Fibroblast of lung (primary cell): ENCODE measurements at regions not wholly inside any gene's neighbourhood (a gene's known extent, or its start where the extent isn't known, plus 50 kb on each side); places are given as distances from the start of the nearest gene placed in this dataset.

Experiments used
- DNase-seq, 2 donors: peaks; one replicate each; pipeline versions ENCODE4 v3.0.0 to v3.0.0-alpha.2; 2010; ENCODE audit warnings: low read depth in 2 of 2
- H2AFZ ChIP-seq: 2 replicates; pipeline ENCODE4 v1.5.1; 2012; ENCODE audit warnings: low read length, control low read depth, inconsistent platforms
- H3K27ac ChIP-seq: 2 replicates; pipeline ENCODE4 v1.5.1; 2011; ENCODE audit warnings: low read length, control low read depth; ENCODE audit not compliant: insufficient read depth
- H3K27me3 ChIP-seq: 2 replicates; pipeline ENCODE4 v1.5.1; 2011; ENCODE audit warnings: mild to moderate bottlenecking, low read length; ENCODE audit not compliant: control insufficient read depth, insufficient read depth
- H3K36me3 ChIP-seq: 2 replicates; pipeline ENCODE4 v1.5.1; 2011; ENCODE audit warnings: low read length; ENCODE audit not compliant: control insufficient read depth, insufficient read depth
- H3K4me1 ChIP-seq: 2 replicates; pipeline ENCODE4 v1.5.1; 2011; ENCODE audit warnings: low read length; ENCODE audit not compliant: control insufficient read depth, insufficient read depth; ENCODE audit errors: extremely low read depth
- H3K4me2 ChIP-seq: 2 replicates; pipeline ENCODE4 v1.5.1; 2011; ENCODE audit warnings: low read length, control low read depth; ENCODE audit not compliant: insufficient read depth; ENCODE audit errors: extremely low read depth
- H3K4me3 ChIP-seq, 4 experiments: fragments of 200-600 bp in 1 of 4; sonication (generic) in 1 of 4; replicated peaks in 1 of 4; 2 replicates each; pipeline ENCODE4 v1.5.1; 2011 to 2016; ENCODE audit warnings: low read length in 4 of 4, low read depth in 3 of 4, mild to moderate bottlenecking in 3 of 4, control low read depth in 2 of 4, inconsistent platforms in 1 of 4, mixed read lengths in 1 of 4; ENCODE audit not compliant: insufficient read depth in 1 of 4; ENCODE audit errors: control extremely low read depth in 1 of 4
- H3K79me2 ChIP-seq: 2 replicates; pipeline ENCODE4 v1.5.1; 2012; ENCODE audit warnings: mild to moderate bottlenecking, low read length, inconsistent platforms; ENCODE audit not compliant: control insufficient read depth, insufficient read depth
- H3K9ac ChIP-seq: 2 replicates; pipeline ENCODE4 v1.5.1; 2011; ENCODE audit warnings: mild to moderate bottlenecking, low read length, control low read depth; ENCODE audit not compliant: insufficient read depth
- H3K9me3 ChIP-seq: 2 replicates; pipeline ENCODE4 v1.5.1; 2012; ENCODE audit warnings: low read depth, low read length; ENCODE audit not compliant: control insufficient read depth, insufficient read depth
- H4K20me1 ChIP-seq: 2 replicates; pipeline ENCODE4 v1.5.1; 2011; ENCODE audit warnings: low read length; ENCODE audit not compliant: control insufficient read depth, insufficient read depth; ENCODE audit errors: extremely low read depth
- CTCF ChIP-seq, 2 donors: IDR thresholded peaks in 1 of 2; conservative IDR thresholded peaks in 1 of 2; 1 replicate in 1 of 2; 2 replicates in 1 of 2; pipeline ENCODE4 v1.5.1; 2011 to 2012; ENCODE audit warnings: low read length in 2 of 2, control low read depth in 1 of 2, inconsistent platforms in 1 of 2, low read depth in 1 of 2, mild to moderate bottlenecking in 1 of 2
- EZH2 ChIP-seq: IDR thresholded peaks from 2 replicates; pipeline ENCODE4 v1.5.1; 2012; ENCODE audit warnings: low read length, control low read depth, mild to moderate bottlenecking; ENCODE audit errors: missing control alignments

GRCh38 chr3:90121326-90121725, 1013.9 kb downstream of the EPHA3 start:
- DNase-seq, result no peak
- no peaks in the 10 kb centered on the region for H3K27me3 ChIP-seq
- TF ChIP-seq EZH2, result no peak
- no peak for TF ChIP-seq CTCF (conservative IDR thresholded peaks at IDR 0.05 in 1 of 2, IDR thresholded peaks at IDR 0.05 in 1 of 2; ENCODE audit: low read depth in 1 of 2, low read length in 2 of 2)
- no peaks in the 10 kb centered on the region for H3K79me2 ChIP-seq
- H2AFZ ChIP-seq, result no peak overlapping the region
- no peak overlapping the region for H3K9ac ChIP-seq
- H3K36me3 ChIP-seq, result no peaks in the 10 kb centered on the region
- no peak overlapping the region for H3K27ac ChIP-seq
- H3K9me3 ChIP-seq, result no peaks in the 10 kb centered on the region
- no peak overlapping the region for H3K4me2 ChIP-seq
- no peaks in the 10 kb centered on the region for H4K20me1 ChIP-seq
- H3K4me3 ChIP-seq, result no peak overlapping the region
- no peaks in the 10 kb centered on the region for H3K4me1 ChIP-seq

GRCh38 chr3:90128391-90128790, 1021.0 kb downstream of the EPHA3 start:
- Histone ChIP-seq H3K36me3 (no peaks in the 10 kb centered on the region), H3K4me2 (no peak overlapping the region)
- DNase-seq, result no peak

GRCh38 chr3:90129730-90130129, 1022.3 kb downstream of the EPHA3 start:
- Histone ChIP-seq H3K36me3 (no peaks in the 10 kb centered on the region), H3K4me3 (no peak overlapping the region), H2AFZ (no peak overlapping the region), H3K9me3 (no peaks in the 10 kb centered on the region), H3K79me2 (no peaks in the 10 kb centered on the region), H3K9ac (no peak overlapping the region), H3K27ac (no peak overlapping the region), H3K4me1 (no peaks in the 10 kb centered on the region), H3K27me3 (no peaks in the 10 kb centered on the region), H4K20me1 (no peaks in the 10 kb centered on the region), H3K4me2 (no peak overlapping the region)
- TF ChIP-seq CTCF (conservative IDR thresholded peaks at IDR 0.05 in 1 of 2, IDR thresholded peaks at IDR 0.05 in 1 of 2; ENCODE audit: low read depth in 1 of 2, low read length in 2 of 2) (no peak), EZH2 (no peak)
- no peak for DNase-seq

More at GRCh38 chr3:90128391-90128790, 1021.0 kb downstream of the EPHA3 start:
- no peak overlapping the region for H3K4me3 ChIP-seq
- H3K9me3 ChIP-seq, result no peaks in the 10 kb centered on the region
- no peak overlapping the region for H2AFZ ChIP-seq
- TF ChIP-seq CTCF (conservative IDR thresholded peaks at IDR 0.05 in 1 of 2, IDR thresholded peaks at IDR 0.05 in 1 of 2; ENCODE audit: low read depth in 1 of 2, low read length in 2 of 2), result no peak
- no peak for TF ChIP-seq EZH2
- H3K9ac ChIP-seq, result no peak overlapping the region
- H3K27me3 ChIP-seq, result no peaks in the 10 kb centered on the region
- H3K4me1 ChIP-seq, result no peaks in the 10 kb centered on the region
- no peaks in the 10 kb centered on the region for H3K79me2 ChIP-seq
- H4K20me1 ChIP-seq, result no peaks in the 10 kb centered on the region
- H3K27ac ChIP-seq, result no peak overlapping the region
